Heart left ventricle (tissue), 16 donors: ENCODE measurements at regions not wholly inside any gene's neighbourhood (a gene's known extent, or its start where the extent isn't known, plus 50 kb on each side); places are given as distances from the start of the nearest gene placed in this dataset.
A peak's percentile ranks its signal among the peaks of the same experiment; 100 is the strongest.

Source experiments
- ATAC-seq, 4 donors: fragments of 200-7000 bp; cut with Tn5 transposase; one replicate each; pipeline ENCODE4 v1.9.1; 2020 to 2022; ENCODE audit warnings: moderate library complexity in 4 of 4, mild to moderate bottlenecking in 3 of 4, moderate number of reproducible peaks in 1 of 4
- DNase-seq, 5 donors: peaks; one replicate each; pipeline ENCODE4 v3.0.0-alpha.2; 2020
- H3K27ac ChIP-seq, 12 donors: fragments of 200-600 bp; sonication (generic) in 4 of 12; one replicate each; pipeline versions ENCODE4 v1.5.0 to v1.8.0; 2016 to 2022; ENCODE audit warnings: mild to moderate bottlenecking in 2 of 12
- H3K27me3 ChIP-seq, 9 donors: fragments of 200-600 bp; sonication (generic) in 2 of 9; one replicate each; pipeline versions ENCODE4 v1.5.1 to v1.8.0; 2016 to 2022; ENCODE audit warnings: mild to moderate bottlenecking in 3 of 9
- H3K36me3 ChIP-seq, 9 donors: fragments of 200-600 bp; sonication (generic) in 2 of 9; one replicate each; pipeline versions ENCODE4 v1.5.0 to v1.8.0; 2018 to 2022; ENCODE audit warnings: mild to moderate bottlenecking in 2 of 9
- H3K4me1 ChIP-seq, 12 donors: fragments of 200-600 bp; sonication (generic) in 4 of 12; one replicate each; pipeline versions ENCODE4 v1.5.0 to v1.8.0; 2016 to 2022; ENCODE audit warnings: mild to moderate bottlenecking in 3 of 12
- H3K4me3 ChIP-seq, 12 donors: fragments of 200-600 bp; sonication (generic) in 4 of 12; one replicate each; pipeline versions ENCODE4 v1.5.0 to v1.8.0; 2017 to 2022; ENCODE audit warnings: mild to moderate bottlenecking in 9 of 12, moderate library complexity in 4 of 12
- H3K9me3 ChIP-seq, 12 donors: fragments of 200-600 bp; sonication (generic) in 4 of 12; one replicate each; pipeline versions ENCODE4 v1.5.0 to v1.8.0; 2016 to 2022; ENCODE audit warnings: mild to moderate bottlenecking in 1 of 12
- CTCF ChIP-seq, 12 donors: fragments of 200-600 bp; sonication (generic) in 4 of 12; IDR thresholded peaks; one replicate each; pipeline versions ENCODE4 v1.5.0 to v1.8.0; 2018 to 2022; ENCODE audit warnings: antibody characterized with exemption in 12 of 12, mild to moderate bottlenecking in 5 of 12
- POLR2A ChIP-seq, 2 donors: fragments of 450-650 bp; IDR thresholded peaks; one replicate each; pipeline ENCODE4 v1.6.1; 2017; ENCODE audit warnings: antibody characterized with exemption in 2 of 2, mild to moderate bottlenecking in 2 of 2, moderate library complexity in 2 of 2
- WGBS, 4 donors: extraction: QIAGEN DNeasy Blood & Tissue Kit in 2 of 4; methylation state at CpG; one replicate each; pipeline versions ENCODE4 v1.1.5 to v1.1.7; 2013 to 2018; 5-methylcytosine and 5-hydroxymethylcytosine counted together
- intact Hi-C, 10 donors: fragments of 100-400 bp; cut with DNase I; formaldehyde crosslinking; loops; one replicate each; pipeline versions ENCODE4 v1.11.1 to v1.14.2; 2022
- donor health status: ischemic (EF 13 %, LVEDD 7.1; RV severe dilation, severe dysfunction).
- donor health status: healthy with polysubstance abuse.
- donor health status: DM: no; HTN: yes; CAD: no.
- donor health status: DM: no; HTN: no; CAD: no.
- donor health status: ischemic (EF 25% LVEDD 6.9; RV normal size, moderate dysfunction).
- donor health status: ischemic (EF 25% LVEDD 5.7; RV mildly dilated, moderate dysfunction).
- donor health status: healthy.
- donor health status: DM: yes; HTN: yes; CAD: no.
- donor health status: ischemic (EF 35%, LVEDD 5.7; RV mildly dilated, moderate dysfunction).
- donor health status: nonischemic (EF 11% LVEDD 7.7; RV severe dilation, severe dysfunction).
- donor health status: DM: yes; HTN: yes; CAD: no.
- donor health status: PGD.
- donor health status: ischemic (EF 29% LVEDD 5.4; RV normal size, mild dysfunction).
- donor health status: nonischemic (EF 23%, LVEDD 6.1; RV moderate dilation, normal function).

- no peak for DNase-seq
- Histone ChIP-seq H3K4me3 (no peak overlapping the region), H3K27ac (peak overlapping the region in 3 of 12 donors; percentile 5 to 8 (median 7)), H3K9me3 (no peaks in the 10 kb centered on the region), H3K27me3 (no peaks in the 10 kb centered on the region), H3K4me1 (peaks cover 0 to 14% (median 0%) of the 10 kb centered on the region in 12 donors), H3K36me3 (no peaks in the 10 kb centered on the region)
- intact Hi-C loops: loop anchor here in 4 of 10 donors (10.0 kb wide), 4 partner anchors 295 to 615 kb away; partner anchors contain the start of genes DLX5 (in 3 of the 4) and SEM1 (in 1 of the 4)
- TF ChIP-seq POLR2A (IDR thresholded peaks at IDR 0.05) (no peak), CTCF (IDR thresholded peaks at IDR 0.05) (no peak)
- 36 to 41% (median 37%) methylated on average over 6 of the region's 6 CpGs for WGBS, 4 donors
- peak; percentile 67 to 85 (median 80) for ATAC-seq
Observed at GRCh38 chr7:96410126-96410839, 88.4 kb upstream of the SLC25A13 start.

GRCh38 chr7:96408881-96409280 lies 87.0 kb upstream of the SLC25A13 start:
- no peaks in the 10 kb centered on the region for H3K36me3 ChIP-seq

GRCh38 chr7:96407427-96407826 lies 85.5 kb upstream of the SLC25A13 start:
- no peak overlapping the region for H3K27ac ChIP-seq
- no peaks in the 10 kb centered on the region for H3K27me3 ChIP-seq
- H3K36me3 ChIP-seq: no peaks in the 10 kb centered on the region
- TF ChIP-seq POLR2A (IDR thresholded peaks at IDR 0.05): no peak
- no peak for TF ChIP-seq CTCF (IDR thresholded peaks at IDR 0.05)
- intact Hi-C loops: no loop called here
- no peak for ATAC-seq
- no peak overlapping the region for H3K4me3 ChIP-seq
- H3K9me3 ChIP-seq: no peaks in the 10 kb centered on the region
- no peak for DNase-seq
- peaks cover 0 to 14% (median 0%) of the 10 kb centered on the region in 12 donors for H3K4me1 ChIP-seq

More at GRCh38 chr7:96408881-96409280, 87.0 kb upstream of the SLC25A13 start:
- no peak for TF ChIP-seq POLR2A (IDR thresholded peaks at IDR 0.05)
- no peak for TF ChIP-seq CTCF (IDR thresholded peaks at IDR 0.05)
- intact Hi-C loops: no loop called here
- ATAC-seq (no peak), DNase-seq (peak in 1 of 5 donors; percentile 42)
- Histone ChIP-seq H3K27me3 (no peaks in the 10 kb centered on the region), H3K9me3 (no peaks in the 10 kb centered on the region), H3K27ac (no peak overlapping the region), H3K4me1 (peaks cover 0 to 14% (median 0%) of the 10 kb centered on the region in 12 donors), H3K4me3 (no peak overlapping the region)
- 94 to 96% (median 96%) methylated on average over 9 of the region's 9 CpGs for WGBS, 4 donors

- no peak for TF ChIP-seq CTCF (IDR thresholded peaks at IDR 0.05)
- TF ChIP-seq POLR2A (IDR thresholded peaks at IDR 0.05): no peak
- H3K27me3 ChIP-seq: no peaks in the 10 kb centered on the region
- intact Hi-C loops: no loop called here
- 92 to 95% (median 94%) methylated on average over 1 of the region's 1 CpG for WGBS, 4 donors
- H3K36me3 ChIP-seq: no peaks in the 10 kb centered on the region
- peaks cover 0 to 10% (median 0%) of the 10 kb centered on the region in 12 donors for H3K4me1 ChIP-seq
- no peaks in the 10 kb centered on the region for H3K9me3 ChIP-seq
- ATAC-seq (no peak), DNase-seq (no peak)
- no peak overlapping the region for H3K27ac ChIP-seq
- no peak overlapping the region for H3K4me3 ChIP-seq
Observed at GRCh38 chr7:96402913-96403312, 81.0 kb upstream of the SLC25A13 start.
